Activated CD4-positive, CD25-positive, alpha-beta regulatory T cell treated with anti-CD3 and anti-CD28 coated beads, Interleukin-2, amount 50 U/mL, for 24 hours (primary cell): ENCODE measurements at regions not wholly inside any gene's neighbourhood (a gene's known extent, or its start where the extent isn't known, plus 50 kb on each side); places are given as distances from the start of the nearest gene placed in this dataset.
"Not testable (repeated sequence)": the region's sequence is repeated elsewhere in the genome, so short reads cannot be mapped to it uniquely, and the experiment has no call there.

Experiments used
- ATAC-seq, 2 donors: fragments of 150-1000 bp; cut with Tn5 transposase; one replicate each; pipeline ENCODE4 v1.10.0; 2021; ENCODE audit warnings: mild to moderate bottlenecking in 1 of 2, moderate library complexity in 1 of 2

GRCh38 chrX:63176578-63176977 lies 174.6 kb downstream of the SPIN4 start:
- not testable (repeated sequence) for ATAC-seq

GRCh38 chrX:63173841-63174718 lies 177.1 kb downstream of the SPIN4 start:
- ATAC-seq, result not testable (repeated sequence)

DNA sequence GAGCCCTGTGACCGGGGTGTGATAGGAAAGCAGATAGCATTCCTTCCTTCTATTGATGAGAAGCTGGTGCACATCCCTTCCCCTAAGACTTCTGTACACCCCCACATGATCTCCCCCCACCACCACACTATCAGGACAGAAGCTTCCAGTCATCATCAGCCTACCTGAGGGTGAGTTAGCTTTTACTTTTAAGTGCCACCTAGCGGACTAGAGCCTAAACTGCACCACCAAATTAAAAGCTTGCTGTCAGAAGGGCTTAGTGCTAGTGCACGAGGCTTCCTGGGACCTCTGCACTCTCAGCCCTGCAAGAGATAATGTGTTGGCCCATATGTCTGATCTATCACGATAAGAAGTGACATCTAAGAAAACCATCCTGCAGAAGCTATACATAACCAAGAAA lies 181.7 kb downstream of the SPIN4 start:
- ATAC-seq, result not testable (repeated sequence)

GRCh38 chrX:63168949-63169348 lies 182.2 kb downstream of the SPIN4 start:
- not testable (repeated sequence) for ATAC-seq

DNA sequence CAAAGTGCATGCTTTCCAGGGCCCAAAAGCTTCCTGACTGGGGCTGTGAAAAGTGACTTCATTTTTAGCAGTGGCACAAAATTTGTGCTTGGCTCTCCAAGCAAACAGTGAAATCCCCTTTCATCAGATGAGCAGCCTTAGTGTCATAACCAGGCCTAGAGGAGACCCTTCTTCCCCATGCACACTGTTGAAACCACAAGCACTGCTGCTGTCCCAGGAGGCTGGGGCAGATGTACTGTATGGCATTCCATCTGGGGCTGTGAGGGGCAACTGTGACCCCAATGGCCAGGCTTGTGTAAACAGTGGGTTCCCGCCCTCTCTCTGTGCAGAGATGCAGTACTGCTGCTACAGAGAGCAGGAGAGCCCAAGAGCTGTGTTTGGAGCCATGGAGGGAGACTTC lies 184.1 kb downstream of the SPIN4 start:
- not testable (repeated sequence) for ATAC-seq

- ATAC-seq, result not testable (repeated sequence)
Observed at GRCh38 chrX:63160994-63161393, 190.1 kb downstream of the SPIN4 start.

GRCh38 chrX:63160340-63160739 lies 190.8 kb downstream of the SPIN4 start:
- not testable (repeated sequence) for ATAC-seq

DNA sequence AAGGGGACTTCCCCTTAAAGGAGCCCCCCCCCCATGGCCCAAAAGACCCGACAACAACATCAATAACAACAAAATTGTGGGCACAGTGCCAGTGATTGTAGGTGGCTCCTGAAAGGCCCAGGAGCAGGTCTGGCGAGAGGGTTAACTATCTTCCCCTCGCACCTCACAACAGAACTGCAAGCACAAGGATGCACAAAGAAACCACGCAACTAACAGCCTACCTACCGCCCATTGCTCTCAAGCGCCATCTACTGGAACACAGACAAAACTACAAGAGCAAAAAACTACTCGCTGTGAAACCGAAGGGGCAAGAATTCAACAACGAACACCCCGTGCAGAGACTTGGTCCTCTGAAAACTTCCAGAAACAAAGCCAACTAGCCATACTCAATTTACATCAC lies 205.6 kb downstream of the SPIN4 start:
- not testable (repeated sequence) for ATAC-seq

DNA sequence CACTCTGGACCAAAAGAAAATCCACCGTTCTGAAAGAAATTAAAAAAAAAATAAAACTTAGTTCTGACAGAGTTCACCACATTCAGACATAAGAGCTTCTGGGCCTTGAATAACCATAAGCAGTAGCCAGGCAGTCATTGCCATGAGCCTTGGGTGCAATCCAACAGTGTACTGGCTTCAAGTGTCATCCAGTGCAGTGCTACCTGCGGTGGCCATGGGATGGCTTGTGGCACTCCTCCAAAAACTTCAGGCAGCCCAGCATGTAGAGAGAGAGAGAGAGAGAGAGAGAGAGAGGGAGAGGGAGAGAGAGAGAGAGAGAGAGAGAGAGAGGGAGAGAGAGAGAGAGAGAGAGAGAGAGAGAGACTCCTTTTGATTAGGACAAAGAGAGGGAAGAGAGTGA lies 208.5 kb downstream of the SPIN4 start:
- not testable (repeated sequence) for ATAC-seq

DNA sequence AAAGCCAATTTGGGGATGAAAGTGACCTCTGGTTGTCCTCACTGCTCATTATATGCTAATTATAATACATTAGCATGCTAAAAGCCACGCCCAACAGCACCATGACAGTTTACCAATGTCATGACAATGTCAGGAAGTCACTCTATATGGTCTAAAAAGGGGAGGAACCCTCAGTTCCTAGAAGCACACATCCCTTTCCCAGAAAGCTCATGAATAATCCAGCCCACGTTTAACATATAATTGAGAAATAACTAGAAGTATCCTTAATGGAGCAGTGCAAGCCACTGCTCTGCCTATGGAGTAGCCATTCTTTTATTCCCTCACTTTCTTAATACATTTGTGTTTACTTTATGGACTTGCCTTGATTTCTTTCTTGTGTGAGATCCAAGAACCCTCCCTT lies 215.3 kb downstream of the SPIN4 start:
- ATAC-seq, result not testable (repeated sequence)

DNA sequence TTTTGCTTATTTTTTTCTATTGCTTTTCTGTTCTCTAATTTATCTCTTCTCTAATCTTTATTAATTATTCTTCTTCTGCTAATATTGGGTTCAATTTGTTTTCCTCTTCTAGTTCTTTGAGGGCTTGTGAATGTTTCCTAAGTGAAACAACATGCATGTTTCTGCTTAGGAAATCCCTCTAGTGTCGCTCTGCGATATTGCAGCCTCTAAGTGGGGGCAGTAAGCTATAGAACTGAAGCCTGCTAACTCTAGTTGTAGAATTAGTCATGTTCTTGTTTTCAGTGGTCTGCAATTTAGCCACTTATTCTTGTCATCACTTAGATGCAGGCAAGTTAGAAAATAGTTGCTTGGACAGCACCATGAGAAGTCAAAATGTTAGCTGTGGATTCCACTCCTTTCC lies 222.6 kb downstream of the SPIN4 start:
- no peak for ATAC-seq

DNA sequence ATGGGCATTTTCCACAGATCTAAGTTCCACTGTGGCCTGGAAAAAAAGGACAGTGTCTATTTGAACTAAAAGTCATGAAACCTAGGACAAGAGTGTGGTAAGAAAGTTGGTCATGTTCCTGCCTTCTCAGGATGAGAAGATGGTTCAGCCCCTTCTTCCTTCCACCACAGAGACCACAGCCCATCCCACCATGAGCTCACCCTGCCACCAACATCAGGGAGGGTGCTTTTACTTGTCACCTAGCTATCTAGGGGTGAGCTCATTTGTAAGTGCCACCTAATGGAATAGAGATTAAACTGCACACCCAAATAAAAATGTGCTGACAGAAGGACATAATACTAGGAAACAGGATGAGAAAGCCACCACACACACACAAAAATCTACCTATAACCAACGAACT lies 235.9 kb downstream of the SPIN4 start:
- ATAC-seq, result no peak

DNA sequence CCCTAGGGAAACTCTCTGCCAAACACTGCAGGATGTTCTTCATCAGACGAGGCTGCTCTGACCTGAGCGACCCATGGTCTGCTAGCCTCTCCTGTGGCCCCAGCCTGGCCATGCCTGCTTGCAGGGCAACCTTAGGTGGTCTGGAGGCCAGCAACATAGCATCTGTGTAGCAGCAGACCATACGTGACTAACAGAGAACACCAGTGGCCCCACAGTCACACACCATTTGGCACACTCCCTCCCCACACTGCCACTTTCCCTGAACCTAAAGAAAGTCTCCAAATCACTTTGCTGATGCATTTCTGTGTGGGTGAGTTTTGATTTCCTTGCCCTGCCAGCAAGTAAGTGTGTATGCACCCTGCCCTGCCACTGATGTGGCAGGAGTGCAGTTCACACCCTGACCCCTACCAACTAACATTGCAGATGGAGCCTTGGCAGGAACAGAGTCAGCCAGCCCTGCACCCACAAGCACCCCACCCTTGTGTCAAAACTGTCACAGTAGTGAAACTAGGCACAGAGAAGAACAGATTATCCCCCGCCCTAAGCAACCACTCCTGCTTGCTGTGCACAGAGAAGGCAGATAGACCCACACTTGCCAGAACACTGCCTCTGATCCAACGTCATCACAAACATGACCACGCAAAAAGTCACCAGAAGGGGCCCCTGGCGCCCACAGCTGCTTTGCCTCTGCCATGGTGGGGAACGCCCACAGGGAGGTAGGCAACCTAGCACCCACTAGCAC lies 249.1 kb downstream of the SPIN4 start:
- no peak for ATAC-seq

DNA sequence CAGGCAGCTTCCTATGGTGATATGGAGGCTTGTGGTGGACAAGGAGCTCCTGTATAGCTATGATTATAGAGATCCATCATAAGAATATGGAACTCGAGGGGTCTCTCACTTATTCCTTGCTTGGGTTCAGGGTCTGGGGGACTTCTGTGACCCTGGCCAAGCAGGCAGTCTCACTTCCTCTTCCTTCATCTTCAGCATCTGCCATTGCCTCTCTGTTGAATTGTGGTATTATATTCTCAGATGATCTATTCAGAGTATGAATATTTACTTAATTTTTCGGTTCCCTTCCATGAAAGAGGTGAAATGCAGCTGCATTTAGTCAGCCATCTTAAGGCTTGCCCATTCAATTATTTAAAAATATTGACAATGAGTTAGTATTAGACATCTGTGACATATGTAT lies 292.9 kb downstream of the SPIN4 start:
- ATAC-seq, result no peak

GRCh38 chrX:63050225-63050624 lies 300.9 kb downstream of the SPIN4 start:
- no peak for ATAC-seq

- ATAC-seq, result no peak
Observed at GRCh38 chrX:63032811-63033210, 318.3 kb downstream of the SPIN4 start.

DNA sequence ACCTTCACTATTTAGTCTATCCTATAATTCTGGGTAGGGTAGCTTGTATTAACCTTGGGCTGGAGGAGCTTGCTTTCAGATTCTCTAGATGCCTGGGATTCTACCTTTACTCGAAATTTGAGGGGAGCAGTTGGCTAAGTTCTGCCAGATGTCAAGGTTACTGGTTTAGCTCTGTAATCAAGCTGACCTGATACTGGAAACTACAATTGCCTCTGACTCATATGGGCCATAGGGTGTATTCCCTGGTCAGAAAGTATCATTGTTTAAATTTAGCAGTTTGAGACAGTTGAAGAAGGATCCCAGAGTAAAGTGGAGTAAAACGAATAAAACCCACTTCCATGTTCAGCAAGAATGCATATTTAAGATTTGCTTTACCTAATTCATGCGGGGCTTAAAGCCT lies 337.6 kb downstream of the SPIN4 start:
- ATAC-seq, result no peak

DNA sequence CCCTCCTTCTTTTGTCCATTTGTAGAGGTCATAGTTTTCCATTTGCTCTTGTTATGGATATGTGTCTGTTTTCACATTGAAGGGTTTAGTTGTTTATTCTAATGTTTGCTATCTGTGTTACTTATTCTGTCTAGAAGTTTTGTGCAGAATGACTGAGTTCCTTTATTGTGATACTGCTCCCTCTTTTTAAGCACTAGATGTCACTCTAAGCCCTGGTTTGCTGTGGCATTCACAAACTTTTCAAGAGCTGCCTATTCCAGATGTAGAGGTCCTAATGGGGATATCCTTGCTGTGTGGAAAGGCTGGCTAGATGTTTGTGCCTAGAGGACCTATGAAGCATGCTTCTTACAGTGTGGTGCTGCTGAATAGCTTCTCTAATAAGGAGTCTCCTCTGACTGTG lies 338.6 kb downstream of the SPIN4 start:
- no peak for ATAC-seq

DNA sequence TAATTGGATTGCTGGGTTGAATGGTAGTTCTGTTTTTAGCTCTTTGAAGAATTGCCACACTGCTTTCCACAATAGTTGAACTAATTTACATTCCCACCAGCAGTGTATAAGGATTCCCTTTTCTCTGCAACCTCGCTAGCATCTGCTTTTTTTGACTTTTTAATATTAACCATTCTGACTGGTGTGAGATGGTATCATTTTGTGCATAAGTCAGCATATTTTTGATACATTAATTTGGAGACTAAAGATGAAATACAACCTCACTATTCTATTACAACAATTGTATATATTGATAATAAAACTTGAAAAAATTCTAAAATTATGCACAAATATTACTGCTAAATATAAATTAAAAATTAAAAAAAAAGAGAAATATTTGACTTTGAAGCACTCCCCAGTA lies 350.9 kb downstream of the SPIN4 start:
- not testable (repeated sequence) for ATAC-seq
